GM18873 (cell line): ENCODE measurements at regions not wholly inside any gene's neighbourhood (a gene's known extent, or its start where the extent isn't known, plus 50 kb on each side); places are given as distances from the start of the nearest gene placed in this dataset.

ENCODE experiments used
- ATAC-seq: cut with Tn5 transposase; IDR thresholded peaks from one replicate; pipeline ENCODE4 v1.9.1; 2021; ENCODE audit warnings: mild to moderate bottlenecking, moderate library complexity, moderate number of reproducible peaks; ENCODE audit not compliant: unreplicated experiment, low FRiP score

DNA sequence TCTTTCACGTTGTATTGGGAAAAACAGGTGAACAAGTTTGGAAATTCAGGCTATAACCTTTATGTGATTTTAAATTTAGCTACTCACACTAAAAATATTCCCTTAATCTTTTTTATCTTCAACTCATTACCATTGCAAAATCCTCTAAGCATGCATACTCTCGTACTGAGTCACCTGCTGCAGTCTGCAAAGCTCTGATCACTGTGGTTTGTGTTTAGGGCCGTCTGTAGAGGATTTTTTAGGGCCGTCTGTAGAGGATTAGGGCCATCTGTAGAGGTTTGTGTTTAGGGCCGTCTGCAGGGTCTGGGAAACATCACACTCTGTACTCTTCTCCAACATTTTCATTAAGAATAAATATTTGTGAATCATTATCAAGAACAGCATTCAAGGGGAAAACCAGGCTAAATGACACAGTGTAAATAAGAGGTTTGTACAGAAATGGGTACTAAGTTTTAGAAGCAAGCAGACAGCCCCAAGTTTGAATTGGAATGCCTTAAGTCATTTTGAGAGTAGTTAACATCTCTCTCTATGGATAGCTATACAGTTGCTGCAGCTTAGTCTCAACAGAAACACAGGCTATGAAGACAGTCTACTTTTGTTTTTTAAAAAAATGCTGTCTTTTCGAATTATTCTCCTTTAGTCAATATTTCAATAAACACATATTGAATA lies 155.0 kb upstream of the TSLP start:
- no peak for ATAC-seq

DNA sequence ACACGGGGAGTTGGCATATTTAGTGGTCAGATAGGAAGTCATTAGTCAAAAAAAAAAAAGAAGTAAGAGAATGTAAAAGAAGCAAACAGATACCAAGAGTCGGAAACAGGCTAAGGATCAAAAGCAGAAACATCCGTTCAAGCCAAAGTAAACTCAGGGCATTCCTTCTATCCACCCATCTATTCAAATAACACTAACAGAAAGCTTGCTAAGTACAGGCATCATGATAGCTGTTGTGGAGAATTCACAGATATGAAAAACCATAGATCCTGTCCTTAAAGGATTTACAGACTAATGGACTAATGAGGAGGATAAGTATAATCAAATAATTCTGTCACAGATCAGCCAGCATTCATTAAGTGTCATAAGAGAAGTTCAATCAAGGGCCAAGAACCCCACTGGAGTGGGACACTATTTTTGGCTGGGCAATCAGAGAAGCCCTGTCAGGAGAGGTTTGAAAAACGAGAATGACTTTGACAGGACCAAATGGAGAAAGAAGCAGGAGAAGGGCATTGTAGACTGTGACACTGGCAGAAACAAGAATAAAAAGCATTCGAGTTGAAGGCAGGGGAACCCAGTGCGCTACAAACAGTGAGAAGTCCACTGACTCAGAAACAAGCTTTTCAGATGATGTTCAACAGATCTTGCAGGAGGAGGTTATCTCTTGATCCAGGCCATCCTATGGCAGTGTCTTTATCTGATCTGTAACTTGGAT lies 154.2 kb upstream of the TSLP start:
- ATAC-seq = no peak

DNA sequence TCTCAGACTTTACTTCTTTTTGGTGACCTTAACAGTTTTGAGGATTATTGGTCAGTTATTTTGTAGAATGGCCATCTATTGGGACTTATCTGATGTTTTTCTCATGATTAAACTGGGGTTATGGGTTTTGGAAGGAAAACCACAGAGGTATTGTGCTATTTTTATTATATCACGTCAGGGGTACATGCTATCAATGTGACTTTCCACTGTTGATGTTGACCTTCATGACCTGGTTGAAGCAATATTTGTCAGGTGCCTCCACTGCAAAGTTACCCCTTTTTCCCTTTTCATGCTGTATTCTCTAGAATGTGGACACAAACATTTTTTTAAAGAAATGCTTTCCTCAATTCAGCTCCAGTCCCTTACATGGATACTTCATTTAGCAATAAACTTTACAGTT lies 152.8 kb upstream of the TSLP start:
- ATAC-seq = no peak

DNA sequence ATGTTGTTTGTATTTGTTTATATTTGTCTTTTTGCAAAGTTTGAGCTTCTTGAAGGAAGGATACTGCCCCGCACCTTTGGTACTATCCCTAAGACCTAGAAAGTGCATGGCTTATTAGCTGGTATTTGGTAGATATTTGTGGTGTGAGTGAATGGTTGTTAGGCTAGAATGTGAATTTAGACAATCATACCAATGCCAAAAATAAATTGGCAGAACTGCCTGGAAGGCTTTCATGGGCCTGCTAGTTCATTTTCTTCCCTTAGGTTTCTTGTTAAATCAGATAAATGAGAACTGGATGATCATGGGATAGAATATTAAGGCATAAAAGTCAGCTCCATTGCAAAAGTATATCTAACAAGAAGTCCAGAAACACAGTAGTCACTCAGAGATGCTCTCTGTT lies 147.5 kb upstream of the TSLP start:
- no peak for ATAC-seq

DNA sequence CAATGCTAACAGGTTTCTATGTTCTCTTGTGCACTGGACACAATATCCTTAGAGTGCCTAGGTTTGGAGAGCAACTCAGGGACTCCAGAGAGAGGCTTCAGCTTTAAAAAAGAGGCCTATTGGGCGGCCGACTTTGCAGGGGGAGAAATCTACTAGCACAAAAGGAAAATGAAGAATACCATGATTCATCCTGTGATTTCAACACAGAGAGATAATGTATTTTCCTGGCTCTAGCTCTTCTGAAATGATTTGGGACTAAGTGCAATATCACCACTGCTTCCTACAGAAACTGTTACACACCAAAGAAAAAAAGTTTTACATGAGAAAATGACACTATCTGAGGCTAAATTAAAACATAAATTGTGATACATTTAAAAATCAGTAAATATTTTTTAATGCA lies 146.1 kb upstream of the TSLP start:
- ATAC-seq = no peak

DNA sequence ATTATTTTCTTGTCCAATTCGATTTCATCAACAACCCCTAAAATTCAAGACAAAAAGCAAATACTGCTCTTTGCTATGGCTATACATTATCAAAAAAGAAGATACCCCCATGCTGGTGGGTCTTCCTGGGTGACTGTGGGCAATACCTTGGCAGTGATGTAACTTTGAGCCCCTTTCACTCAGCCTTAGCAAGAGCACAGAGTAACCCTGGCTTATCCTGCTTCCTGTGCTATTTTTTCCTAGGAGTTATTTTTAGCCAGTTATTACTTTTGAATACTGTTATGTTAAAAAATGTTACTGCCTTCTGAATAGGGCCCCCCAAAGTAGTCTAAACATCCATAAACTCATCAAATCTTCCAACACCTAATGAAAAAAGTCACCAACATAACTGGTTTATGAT lies 145.6 kb upstream of the TSLP start:
- ATAC-seq = no peak

DNA sequence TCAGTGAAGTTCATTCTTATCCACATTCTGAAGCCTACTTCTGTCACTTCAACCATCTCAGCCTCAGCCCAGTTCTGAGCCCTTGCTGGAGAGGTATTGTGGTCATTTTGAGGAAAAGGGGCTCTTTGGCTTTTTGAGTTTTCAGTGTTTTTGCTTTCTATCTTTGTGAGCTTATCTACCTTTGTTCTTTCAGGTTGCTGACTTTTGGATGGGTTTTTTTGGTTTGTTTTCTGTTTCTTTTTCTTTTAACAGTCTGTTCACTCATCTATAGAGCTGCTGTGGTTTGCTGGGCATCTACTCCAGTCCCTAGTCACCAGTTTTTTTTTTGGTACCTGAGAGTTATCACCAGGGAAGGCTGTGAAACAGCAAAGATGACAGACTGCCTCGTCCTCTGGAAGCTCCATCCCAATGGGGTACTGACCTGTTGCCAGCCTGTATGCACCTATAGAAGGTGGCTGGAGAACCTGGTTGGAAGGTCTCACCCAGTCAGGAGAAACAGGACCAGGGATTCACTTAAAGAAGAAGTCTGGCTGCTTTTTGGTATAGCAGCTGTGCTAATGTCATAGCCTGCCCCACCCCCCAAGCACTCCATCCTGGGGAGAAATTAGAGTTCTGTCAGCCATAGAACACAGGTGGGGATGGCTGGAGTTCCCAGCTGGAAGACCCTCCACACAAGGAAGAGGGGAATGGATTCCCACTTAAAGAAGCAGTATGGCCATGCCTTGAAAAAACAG lies 138.6 kb upstream of the TSLP start:
- ATAC-seq = no peak

DNA sequence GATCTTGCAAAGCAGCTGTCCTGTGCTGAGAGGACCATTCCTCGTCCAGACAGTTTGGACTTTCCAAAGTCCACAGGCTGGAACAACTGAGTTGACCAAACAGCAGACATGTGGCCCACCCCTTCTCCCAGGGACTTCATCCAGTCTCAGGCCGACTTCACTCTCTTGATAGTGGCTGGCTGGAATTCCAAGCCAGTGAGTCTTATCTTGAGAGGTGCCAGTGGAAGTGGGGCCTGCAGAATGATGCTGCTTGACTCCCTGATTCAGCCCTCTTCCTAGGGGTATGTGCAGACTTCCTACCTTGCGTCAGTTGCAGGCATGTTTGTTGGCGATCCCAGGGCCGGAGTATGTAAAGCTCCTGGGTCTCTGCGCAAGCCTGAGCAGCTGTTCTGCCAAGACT lies 131.4 kb upstream of the TSLP start:
- ATAC-seq = no peak

DNA sequence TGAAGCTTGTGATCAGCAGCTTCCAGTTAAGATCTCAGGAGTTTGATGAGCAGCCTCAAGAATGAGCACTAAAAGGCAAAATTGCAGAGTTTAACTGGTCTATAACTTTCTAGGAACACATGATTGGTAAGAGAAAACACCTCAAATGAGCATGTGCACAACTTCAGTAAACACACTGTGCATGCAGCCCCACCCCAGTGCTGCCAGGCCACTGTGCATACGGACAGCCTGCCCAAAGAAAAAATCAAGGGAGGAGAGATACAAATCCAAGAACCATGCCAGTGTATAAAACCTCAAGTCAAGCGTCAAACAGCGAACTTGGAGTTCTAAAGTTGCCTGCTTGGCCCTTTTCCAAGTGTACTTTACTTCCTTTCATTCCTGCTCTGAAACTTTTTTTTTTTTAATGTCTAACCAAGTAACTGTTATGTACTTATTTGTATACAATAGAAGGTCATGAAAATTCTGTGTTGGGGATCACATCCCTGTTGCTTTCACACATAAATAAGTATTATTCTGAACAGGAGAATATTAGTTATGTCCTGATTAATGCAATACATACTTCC lies 125.6 kb upstream of the TSLP start:
- ATAC-seq = no peak

DNA sequence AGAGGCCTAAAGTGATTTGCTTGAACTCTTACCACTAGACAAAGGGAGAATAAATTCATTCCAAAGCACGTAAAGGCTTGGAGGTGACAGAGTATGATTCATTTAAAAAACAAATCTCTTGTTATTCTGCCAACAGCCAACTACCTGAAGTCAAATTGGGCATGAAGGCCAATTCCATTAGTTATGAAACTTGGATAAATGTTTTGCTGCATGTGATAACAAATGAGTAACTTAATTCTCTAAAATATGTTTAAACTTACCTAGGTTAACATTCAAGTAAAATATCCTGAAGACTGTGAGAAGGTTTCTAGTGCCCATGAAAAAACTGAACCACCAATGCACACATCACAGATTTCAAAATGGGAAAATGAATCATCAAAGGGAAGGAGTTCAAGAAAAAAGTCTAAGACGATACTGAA lies 120.1 kb upstream of the TSLP start:
- no peak for ATAC-seq

DNA sequence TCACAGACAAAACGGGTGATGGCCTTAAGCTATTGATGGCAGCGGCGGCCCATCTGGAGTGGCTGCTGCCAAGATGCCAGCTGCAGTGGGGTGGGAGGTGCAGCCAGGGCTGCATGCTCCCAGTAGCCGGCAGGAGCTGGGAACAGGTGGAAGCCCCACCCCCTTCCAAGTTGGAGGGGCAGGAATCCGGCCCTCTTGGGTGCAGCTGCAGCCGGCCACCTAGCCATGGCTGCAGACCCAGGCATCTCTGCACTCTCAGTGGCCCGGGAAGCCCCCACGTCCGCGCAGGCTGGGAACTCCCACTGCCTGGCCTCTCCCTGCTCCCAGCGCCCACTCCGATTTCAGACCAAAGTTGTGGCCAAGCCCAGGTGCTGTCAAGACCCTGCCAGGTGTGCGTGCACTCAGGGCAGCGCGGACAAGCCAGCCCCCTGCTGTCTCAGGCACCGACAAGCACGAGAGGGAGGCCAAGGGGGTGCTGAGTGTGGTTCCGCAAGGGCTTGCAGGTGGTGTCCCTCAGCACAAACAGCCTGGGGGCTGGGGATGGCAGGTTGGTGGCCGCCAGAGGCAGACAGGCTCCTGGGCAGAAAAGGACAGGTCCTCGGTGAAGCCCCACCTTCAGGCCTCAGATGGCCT lies 115.1 kb upstream of the TSLP start:
- no peak for ATAC-seq

DNA sequence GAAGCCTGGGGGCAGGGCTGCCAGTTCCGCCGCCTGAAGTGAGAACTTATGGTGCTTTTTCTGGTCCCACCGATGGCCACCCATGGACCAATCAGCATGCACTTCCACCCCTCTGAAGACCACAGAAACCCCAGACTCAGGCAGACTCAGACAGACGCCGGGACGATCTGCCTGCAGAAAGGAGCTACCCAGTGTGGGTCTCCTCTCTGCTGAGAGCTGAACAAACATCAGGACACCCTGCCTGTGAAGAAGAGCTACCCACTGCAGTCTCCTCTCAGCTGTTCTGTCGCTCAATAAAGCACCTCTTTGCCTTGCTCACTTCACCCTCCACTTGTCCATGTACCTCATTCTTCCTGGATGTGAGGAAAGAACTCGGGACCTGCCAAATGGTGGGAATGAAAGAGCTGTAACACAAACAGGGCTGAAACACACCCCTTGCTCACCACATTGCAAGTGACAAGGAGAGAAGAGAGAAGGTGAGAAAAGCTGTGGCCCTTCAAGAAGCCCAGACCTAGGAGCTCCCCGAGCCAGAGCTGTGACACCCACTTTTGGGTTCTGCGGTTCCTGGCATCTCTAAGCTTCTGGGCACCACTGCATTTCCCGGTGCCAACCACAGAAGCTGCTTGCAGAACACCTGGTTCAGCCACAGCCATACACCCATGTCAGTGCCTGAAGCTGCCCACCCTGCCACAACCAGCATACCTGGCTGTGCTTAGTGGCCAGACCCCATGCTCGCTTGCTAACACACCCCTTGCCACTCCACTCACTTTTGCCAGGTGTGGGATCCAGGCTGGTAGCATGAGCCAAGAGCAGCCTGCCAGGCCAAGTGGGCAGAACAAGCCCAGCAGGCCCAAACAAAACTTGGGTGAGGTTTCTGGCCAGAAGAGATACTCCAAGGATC lies 114.3 kb upstream of the TSLP start:
- no peak for ATAC-seq

DNA sequence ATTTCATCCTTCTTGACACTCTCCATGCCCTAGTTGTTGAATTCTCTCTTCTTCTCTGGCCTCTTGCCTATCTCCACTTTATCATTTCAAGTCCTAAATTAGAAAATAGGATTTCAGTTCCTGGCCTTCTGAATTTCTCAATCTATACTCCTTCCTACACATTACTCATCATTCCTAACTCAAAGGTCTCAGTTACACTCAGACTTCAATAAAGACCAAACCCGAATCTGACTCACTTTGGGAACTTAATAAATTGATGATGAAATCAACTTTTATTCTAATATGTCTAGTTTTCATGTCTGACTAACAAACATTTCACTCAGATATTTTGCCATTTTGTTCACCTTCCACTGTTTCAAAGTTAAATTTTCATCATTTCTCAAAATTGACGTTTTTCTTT lies 113.6 kb upstream of the TSLP start:
- no peak for ATAC-seq

DNA sequence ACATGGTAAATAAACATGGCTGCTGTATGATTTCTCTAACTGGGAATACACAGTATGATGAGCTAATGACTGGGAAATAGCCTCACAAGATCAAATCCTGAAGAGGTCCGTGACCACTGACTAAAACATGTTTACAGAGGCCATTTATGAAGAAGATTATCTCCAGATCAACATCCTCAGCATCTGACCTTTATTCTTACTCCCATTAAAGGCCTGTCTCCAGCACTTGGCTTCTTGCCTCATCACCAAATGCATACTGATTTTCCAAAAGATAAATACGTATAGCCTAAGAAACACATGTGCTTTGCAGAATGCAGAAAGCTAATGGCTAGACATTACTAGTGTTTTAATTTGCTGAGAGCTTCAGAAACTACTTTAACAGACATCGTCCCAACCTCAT lies 108.0 kb upstream of the TSLP start:
- ATAC-seq = no peak

DNA sequence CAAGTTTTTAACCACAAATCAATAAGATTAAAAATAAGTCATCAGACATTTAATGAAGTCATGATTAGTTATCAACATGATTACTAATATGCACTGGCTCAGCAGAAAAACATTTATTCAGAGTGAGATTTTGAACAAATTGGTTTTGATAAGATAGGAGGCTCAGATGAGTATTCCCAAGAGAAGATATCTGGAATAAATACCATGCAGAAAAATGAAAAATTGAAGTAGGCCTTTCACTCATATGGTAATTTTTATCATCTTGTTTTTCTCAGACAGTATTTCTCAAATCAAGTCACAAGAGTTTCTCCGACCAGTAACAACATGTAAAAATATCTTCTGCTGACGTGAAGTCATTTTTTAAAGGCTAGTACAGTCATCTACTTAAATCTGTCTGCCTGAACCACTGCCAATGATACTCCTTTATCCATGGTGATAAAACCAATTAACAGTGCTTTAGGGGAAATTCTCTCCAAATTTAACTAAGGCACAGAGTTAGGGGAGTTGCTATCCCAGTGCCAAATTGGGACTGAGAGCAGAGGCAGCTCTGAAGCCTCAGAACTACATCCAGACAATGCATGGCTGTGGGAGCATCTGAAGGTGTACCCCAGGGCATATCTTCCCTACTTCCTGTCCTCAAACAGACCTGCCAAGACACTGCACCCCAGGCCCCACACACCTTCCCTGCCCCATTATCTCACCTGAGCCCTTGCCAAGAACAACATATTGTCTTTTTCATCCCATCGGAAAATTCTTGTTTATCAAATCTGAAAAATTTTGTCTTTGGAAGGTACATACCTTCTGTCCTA lies 105.5 kb upstream of the TSLP start:
- ATAC-seq = no peak

DNA sequence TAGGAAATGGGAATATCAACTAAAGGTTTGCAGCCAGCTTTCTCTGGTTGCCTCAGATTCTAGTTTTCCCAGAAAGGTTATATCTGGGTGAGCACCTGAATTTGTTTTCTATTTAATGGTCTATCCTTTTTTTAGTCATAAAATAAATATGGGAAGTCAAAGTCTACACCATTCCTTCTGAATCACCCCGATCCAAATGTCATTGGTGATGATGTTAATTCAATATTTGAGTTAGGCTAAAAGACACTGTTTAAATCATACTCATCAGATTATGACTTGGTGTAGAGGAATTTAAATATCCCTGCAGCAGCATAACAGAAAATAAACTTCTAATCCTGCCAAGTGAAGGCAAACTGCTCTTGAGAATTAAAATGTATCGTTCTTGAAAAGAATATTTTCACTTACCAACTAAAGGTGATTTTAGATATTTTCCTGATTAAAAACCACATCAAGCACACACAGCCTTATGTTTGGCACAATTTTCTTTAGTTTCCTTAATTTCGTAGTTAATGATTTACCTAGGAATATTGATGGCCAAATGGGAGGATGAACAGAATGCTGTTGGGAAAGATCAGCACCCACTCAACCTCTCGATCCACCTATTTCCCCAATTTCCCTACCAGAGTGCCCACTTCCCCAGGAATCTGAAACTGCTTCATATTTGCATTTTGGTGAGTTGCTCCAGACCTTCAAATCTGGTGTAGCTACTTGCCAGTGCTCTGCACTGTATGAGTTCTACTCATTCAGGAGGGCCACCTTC lies 103.1 kb upstream of the TSLP start:
- ATAC-seq = no peak

DNA sequence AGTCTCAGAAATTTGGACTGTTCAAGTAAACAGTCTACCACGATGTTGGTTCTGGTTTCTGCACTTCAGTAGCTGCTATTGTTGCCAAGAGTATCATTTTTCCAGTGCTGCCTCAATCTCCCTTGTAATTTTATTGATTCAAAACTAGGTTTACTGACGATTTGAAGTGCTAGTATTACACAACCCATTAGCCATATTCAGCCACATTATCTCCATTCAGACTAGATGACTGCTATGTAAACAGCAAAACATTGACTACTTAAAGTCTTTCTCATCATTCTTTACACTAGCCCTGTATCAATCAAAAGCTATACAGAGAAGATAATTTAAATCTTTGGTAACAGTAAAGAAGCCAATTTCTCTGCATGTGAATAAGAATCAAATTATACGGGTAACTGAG lies 102.0 kb upstream of the TSLP start:
- ATAC-seq = no peak

DNA sequence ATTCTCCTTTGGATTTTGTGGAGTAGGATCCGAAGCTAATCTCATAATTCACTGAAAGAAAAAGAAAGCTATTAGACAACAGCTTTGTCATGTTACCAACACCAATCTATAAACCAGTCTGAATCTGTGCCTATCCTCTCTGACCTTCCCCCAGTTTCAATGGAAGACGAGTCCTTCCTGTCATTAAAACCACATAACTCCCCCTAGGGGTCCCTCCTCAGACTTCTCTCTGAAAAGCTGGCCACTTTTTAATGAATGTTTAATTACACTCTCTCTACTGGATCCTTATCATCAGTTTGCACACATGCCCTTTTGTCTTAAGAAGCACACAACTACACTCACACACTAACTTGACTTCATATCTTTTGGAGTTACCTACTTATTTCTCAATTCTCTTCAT lies 98.0 kb upstream of the TSLP start:
- ATAC-seq = no peak
